SK-N-SH (cell line): ENCODE measurements at regions not wholly inside any gene's neighbourhood (a gene's known extent, or its start where the extent isn't known, plus 50 kb on each side); places are given as distances from the start of the nearest gene placed in this dataset.

Experiments
- CHD2 ChIP-seq: fragments of 150-350 bp; IDR thresholded peaks from 2 replicates; pipeline ENCODE4 v1.6.1; 2018; ENCODE audit warnings: low read length; ENCODE audit not compliant: partially characterized antibody
- CTCF ChIP-seq: fragments of 200-600 bp; sonication (generic); IDR thresholded peaks from 2 replicates; pipeline ENCODE4 v1.6.1; 2017; ENCODE audit warnings: antibody characterized with exemption, mild to moderate bottlenecking, moderate library complexity
- ELF1 ChIP-seq: IDR thresholded peaks from 2 replicates; pipeline ENCODE4 v1.4.0; 2012
- EP300 ChIP-seq, 2 experiments: IDR thresholded peaks; 2 replicates each; pipeline versions ENCODE4 v1.4.0 to v1.6.1; 2012; ENCODE audit warnings: borderline replicate concordance in 1 of 2, low read depth in 1 of 2, low read length in 1 of 2
- GABPA ChIP-seq: IDR thresholded peaks from 2 replicates; pipeline ENCODE4 v1.4.0; 2012; ENCODE audit warnings: low read depth, mild to moderate bottlenecking
- IRF3 ChIP-seq: fragments of 150-350 bp; IDR thresholded peaks from 2 replicates; pipeline ENCODE4 v1.6.1; 2016; ENCODE audit warnings: mild to moderate bottlenecking, low read depth, low read length
- POLR2AphosphoS5 ChIP-seq: IDR thresholded peaks from 2 replicates; pipeline ENCODE4 v1.6.1; 2012; ENCODE audit warnings: low read depth, low read length
- RFX5 ChIP-seq: IDR thresholded peaks from 2 replicates; pipeline ENCODE4 v1.6.1; 2012; ENCODE audit warnings: mild to moderate bottlenecking, improper control_type of control experiment, low read length
- SIN3A ChIP-seq: IDR thresholded peaks from 2 replicates; pipeline ENCODE4 v1.6.1; 2012; ENCODE audit warnings: low read depth, mild to moderate bottlenecking, low read length, moderate library complexity, borderline replicate concordance
- TAF1 ChIP-seq: IDR thresholded peaks from 2 replicates; pipeline ENCODE4 v1.6.1; 2012; ENCODE audit warnings: low read depth, mild to moderate bottlenecking, low read length, moderate library complexity, borderline replicate concordance
- TCF12 ChIP-seq: IDR thresholded peaks from 2 replicates; pipeline ENCODE4 v1.4.0; 2012
- USF2 ChIP-seq: fragments of 150-350 bp; IDR thresholded peaks from 2 replicates; pipeline ENCODE4 v1.6.1; 2017; ENCODE audit warnings: antibody characterized with exemption, low read length, low read depth, borderline replicate concordance
- TF ChIP-seq, protein P1 (sequence below): IDR thresholded peaks from 2 replicates; pipeline ENCODE4; 2012

DNA sequence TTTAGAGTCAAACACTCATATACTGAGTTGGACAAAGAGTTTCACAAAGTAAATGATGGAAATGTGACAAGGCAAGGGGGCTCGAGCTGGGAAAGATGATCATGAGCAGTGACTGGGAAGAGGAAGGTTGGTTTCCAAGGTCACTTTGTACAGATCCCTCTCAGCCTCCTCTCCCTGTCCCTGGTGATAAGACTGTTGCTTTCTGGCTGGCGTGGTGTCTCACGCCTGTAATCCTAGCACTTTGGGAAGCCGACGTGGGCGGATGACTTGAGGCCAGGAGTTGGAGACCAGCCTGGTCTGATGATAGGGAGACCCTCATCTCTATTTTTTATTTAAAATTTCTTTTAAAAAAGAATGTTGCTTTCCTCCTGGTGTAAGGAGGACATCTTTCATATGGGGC lies 65.4 kb upstream of the CALM2 start:
- TF ChIP-seq CTCF = no peak
- no peak for TF ChIP-seq POLR2AphosphoS5
- no peak for TF ChIP-seq EP300 (IDR thresholded peaks at IDR 0.05; ENCODE audit: borderline replicate concordance in 1 of 2, low read depth in 1 of 2, low read length in 1 of 2)
- TF ChIP-seq CHD2 = no peak
- no peak for TF ChIP-seq SIN3A
- no peak for TF ChIP-seq GABPA
- TF ChIP-seq ELF1 = no peak
- no peak for TF ChIP-seq USF2
- no peak for TF ChIP-seq IRF3
- TF ChIP-seq RFX5 = no peak
- TF ChIP-seq TAF1 = no peak
- TF ChIP-seq TCF12 = no peak
- TF ChIP-seq, protein P1, sequence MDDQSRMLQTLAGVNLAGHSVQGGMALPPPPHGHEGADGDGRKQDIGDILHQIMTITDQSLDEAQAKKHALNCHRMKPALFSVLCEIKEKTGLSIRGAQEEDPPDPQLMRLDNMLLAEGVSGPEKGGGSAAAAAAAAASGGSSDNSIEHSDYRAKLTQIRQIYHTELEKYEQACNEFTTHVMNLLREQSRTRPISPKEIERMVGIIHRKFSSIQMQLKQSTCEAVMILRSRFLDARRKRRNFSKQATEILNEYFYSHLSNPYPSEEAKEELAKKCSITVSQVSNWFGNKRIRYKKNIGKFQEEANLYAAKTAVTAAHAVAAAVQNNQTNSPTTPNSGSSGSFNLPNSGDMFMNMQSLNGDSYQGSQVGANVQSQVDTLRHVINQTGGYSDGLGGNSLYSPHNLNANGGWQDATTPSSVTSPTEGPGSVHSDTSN = no peak
